ENCODE measurements at regions not wholly inside any gene's neighbourhood (a gene's known extent, or its start where the extent isn't known, plus 50 kb on each side); places are given as distances from the start of the nearest gene placed in this dataset.

DNA sequence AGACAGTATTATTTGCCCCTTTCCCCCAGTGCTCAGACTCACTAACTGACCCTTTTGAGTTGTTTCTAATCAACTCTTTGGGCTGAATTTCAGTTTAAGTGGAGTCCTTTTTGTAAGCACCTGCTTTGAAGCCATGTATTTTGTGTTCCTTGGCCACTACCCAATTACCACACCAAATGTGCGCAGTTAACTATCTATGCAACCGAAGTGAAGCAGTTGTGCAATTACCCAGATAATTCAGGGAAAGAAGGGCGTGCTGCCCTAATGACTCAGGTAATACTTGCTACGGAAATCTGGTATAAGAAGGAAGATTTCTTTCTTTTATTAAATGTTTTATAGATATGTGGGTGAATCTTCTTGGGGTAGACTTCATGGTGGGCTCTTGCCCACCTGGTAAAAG lies 371.9 kb upstream of the TBL1XR1 start:
- peaks cover 20 to 28% of the 10 kb centered on the region in 2 experiments for H3K4me1 ChIP-seq (ENCODE audit: control insufficient read depth in 1 of 2, insufficient read depth in 1 of 2, low read depth in 1 of 2, low read length in 1 of 2)
- no peak overlapping the region for H3K4me3 ChIP-seq (ENCODE audit: low read depth in 1 of 2, low read length in 1 of 2)
- no peaks in the 10 kb centered on the region for H3K36me3 ChIP-seq
- H3K27me3 ChIP-seq: no peaks in the 10 kb centered on the region
- TF ChIP-seq, protein P1, sequence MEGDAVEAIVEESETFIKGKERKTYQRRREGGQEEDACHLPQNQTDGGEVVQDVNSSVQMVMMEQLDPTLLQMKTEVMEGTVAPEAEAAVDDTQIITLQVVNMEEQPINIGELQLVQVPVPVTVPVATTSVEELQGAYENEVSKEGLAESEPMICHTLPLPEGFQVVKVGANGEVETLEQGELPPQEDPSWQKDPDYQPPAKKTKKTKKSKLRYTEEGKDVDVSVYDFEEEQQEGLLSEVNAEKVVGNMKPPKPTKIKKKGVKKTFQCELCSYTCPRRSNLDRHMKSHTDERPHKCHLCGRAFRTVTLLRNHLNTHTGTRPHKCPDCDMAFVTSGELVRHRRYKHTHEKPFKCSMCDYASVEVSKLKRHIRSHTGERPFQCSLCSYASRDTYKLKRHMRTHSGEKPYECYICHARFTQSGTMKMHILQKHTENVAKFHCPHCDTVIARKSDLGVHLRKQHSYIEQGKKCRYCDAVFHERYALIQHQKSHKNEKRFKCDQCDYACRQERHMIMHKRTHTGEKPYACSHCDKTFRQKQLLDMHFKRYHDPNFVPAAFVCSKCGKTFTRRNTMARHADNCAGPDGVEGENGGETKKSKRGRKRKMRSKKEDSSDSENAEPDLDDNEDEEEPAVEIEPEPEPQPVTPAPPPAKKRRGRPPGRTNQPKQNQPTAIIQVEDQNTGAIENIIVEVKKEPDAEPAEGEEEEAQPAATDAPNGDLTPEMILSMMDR (IDR thresholded peaks at IDR 0.05): no peak
- H3K27ac ChIP-seq: peak overlapping the region; percentile 69
- H3K9me3 ChIP-seq: no peaks in the 10 kb centered on the region

DNA sequence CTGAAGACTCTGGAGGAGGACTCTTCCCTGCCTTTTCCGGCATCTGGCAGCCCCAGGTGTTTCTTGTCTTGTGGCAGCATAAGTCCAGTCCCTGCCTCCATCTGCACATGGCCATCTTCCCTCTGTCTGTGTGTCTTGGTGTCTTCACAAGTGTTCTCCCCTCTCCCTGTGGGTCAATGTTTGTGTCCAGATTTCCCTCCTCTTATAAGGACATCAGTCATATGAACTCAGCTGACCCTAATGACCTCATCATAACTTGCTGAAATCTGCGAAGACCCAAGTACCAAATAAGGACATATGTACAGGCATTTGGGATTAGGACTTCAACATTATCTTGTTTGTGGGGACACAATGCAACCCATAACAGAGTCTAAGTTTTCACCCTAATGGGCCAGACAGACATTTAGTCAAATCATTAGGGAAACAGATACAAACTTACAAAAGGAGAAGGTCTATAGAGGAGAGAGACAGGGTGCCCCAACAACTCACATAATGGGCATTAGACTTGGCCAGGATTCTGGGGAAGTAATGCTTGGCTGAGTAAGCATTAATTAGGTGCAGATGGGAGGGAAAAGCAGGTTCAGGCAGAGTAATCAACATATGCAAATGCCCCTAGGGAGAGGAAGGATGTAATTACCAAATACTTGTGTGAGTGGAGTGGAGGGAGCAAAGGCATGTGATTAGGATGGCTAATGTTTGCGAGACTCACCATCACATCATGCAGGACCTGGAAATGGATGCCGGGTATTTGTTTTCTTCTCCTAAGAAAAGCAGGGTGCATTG lies 372.8 kb upstream of the TBL1XR1 start:
- Histone ChIP-seq H3K4me1 (ENCODE audit: control insufficient read depth in 1 of 2, insufficient read depth in 1 of 2, low read depth in 1 of 2, low read length in 1 of 2) (peaks cover 20 to 28% of the 10 kb centered on the region in 2 experiments), H3K27ac (peak overlapping the region; percentile 69), H3K36me3 (no peaks in the 10 kb centered on the region), H3K4me3 (ENCODE audit: low read depth in 1 of 2, low read length in 1 of 2) (no peak overlapping the region), H3K27me3 (no peaks in the 10 kb centered on the region), H3K9me3 (no peaks in the 10 kb centered on the region)
- TF ChIP-seq, protein P1 (IDR thresholded peaks at IDR 0.05): no peak

DNA sequence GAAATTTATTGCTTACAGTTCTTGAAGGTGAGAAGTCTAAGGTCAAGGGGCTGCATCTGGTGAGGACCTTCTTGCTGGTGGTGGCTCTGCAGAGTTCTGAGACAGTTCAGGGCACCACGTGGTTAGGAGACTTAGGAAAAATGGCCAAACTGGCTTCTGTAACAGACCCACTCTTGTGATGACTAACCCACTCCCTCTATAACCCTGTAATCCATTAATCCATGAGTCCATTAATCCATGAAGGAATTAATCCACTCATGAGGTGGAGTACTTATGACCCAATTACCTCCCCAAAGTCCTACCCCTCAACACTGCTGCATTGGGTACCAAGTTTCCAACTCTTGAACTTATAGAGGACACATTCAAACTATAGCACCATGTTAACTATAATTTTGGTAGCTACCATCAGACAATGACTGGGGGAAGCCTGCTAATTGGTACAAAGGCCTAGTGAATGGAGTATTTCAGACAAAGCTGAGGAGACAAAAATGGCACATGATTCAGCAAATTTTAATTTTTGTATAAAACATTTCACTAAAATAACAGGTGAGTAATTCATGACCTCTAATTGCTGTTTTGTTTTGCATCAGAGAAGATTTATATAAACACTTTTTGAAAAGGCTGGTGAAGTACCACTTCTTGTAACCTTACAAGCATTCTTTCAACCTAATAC lies 374.1 kb upstream of the TBL1XR1 start:
- Histone ChIP-seq H3K27me3 (no peaks in the 10 kb centered on the region), H3K4me3 (ENCODE audit: low read depth in 1 of 2, low read length in 1 of 2) (no peak overlapping the region), H3K9me3 (no peaks in the 10 kb centered on the region), H3K36me3 (no peaks in the 10 kb centered on the region), H3K27ac (peak overlapping the region; percentile 69), H3K4me1 (ENCODE audit: control insufficient read depth in 1 of 2, insufficient read depth in 1 of 2, low read depth in 1 of 2, low read length in 1 of 2) (peaks cover 20 to 28% of the 10 kb centered on the region in 2 experiments)
- TF ChIP-seq, protein P1 (IDR thresholded peaks at IDR 0.05): no peak

DNA sequence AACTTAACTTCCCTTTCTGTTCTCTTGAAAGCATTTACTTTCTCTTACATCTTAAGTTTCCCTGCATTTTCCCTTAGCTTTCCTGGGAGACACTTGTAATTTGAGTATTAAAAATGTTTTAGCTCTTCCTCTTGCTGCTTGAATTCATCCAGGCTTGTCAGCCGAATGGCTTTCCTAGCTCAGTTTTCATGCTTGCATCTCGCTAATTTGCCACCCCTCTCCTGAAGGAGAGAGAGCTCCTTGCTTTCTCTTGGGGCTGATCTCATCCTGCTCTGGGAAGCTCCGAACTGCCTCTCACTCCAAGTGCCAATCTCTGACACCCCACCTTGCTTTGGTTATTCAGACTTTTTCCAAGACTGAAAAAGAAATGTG lies 374.6 kb upstream of the TBL1XR1 start:
- Histone ChIP-seq H3K9me3 (no peaks in the 10 kb centered on the region), H3K36me3 (no peaks in the 10 kb centered on the region), H3K4me1 (ENCODE audit: control insufficient read depth in 1 of 2, insufficient read depth in 1 of 2, low read depth in 1 of 2, low read length in 1 of 2) (peaks cover 20 to 28% of the 10 kb centered on the region in 2 experiments), H3K27me3 (no peaks in the 10 kb centered on the region), H3K4me3 (ENCODE audit: low read depth in 1 of 2, low read length in 1 of 2) (no peak overlapping the region), H3K27ac (no peak overlapping the region)
- TF ChIP-seq, protein P1 (IDR thresholded peaks at IDR 0.05): no peak

DNA sequence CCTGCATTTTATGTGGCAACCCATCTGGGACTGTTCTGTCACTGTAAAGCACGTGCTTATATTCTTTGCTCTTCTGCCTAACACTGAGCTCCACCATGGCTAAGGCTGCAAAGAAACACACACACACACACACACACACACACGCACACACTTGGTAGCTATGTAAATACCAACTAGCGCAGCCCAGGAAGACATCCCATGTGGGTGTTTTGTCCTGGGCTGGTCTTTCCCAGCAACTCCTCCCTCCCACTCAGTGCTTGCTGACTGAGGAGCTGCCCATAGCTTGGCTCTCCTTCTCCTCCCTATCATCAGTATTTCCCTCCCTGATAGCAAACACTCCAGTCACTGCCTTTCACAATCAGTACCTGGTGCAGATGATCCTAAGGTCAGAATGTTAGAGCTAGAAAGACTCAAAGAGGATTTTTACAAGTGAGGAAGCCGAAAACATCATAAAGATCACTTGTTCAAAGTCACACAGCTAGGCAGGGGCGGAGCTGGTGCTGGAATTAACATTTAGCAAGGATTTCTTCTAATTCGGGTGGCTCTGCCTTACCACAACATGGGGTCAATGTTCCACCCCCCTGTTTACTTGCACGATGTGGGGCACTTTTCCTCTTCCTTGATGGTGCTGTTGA lies 377.1 kb upstream of the TBL1XR1 start:
- H3K27me3 ChIP-seq: no peaks in the 10 kb centered on the region
- TF ChIP-seq, protein P1 (IDR thresholded peaks at IDR 0.05): no peak
- H3K4me3 ChIP-seq (ENCODE audit: low read depth in 1 of 2, low read length in 1 of 2): no peak overlapping the region
- peaks cover 16 to 23% of the 10 kb centered on the region in 2 experiments for H3K4me1 ChIP-seq (ENCODE audit: control insufficient read depth in 1 of 2, insufficient read depth in 1 of 2, low read depth in 1 of 2, low read length in 1 of 2)
- no peaks in the 10 kb centered on the region for H3K36me3 ChIP-seq
- H3K27ac ChIP-seq: no peak overlapping the region
- H3K9me3 ChIP-seq: no peaks in the 10 kb centered on the region
